IMR-90 (cell line): ENCODE measurements at regions not wholly inside any gene's neighbourhood (a gene's known extent, or its start where the extent isn't known, plus 50 kb on each side); places are given as distances from the start of the nearest gene placed in this dataset.

Experiments
- ATAC-seq: fragments of 200-7000 bp; cut with Tn5 transposase; 2 replicates; pipeline ENCODE4 v1.9.1; 2020; ENCODE audit warnings: low read depth, mild to moderate bottlenecking, moderate library complexity
- BruUV-seq: library from RNA; stranded (reverse); fragments of 400-500 nt; replicated peaks from 2 replicates; lab custom pipeline; 2021; lab: Mats Ljungman, UMichigan
- CTCF ChIA-PET: fragments of 300-600 bp; formaldehyde crosslinking; extraction: SDS; loops from one replicate; lab custom pipeline; 2021; ENCODE audit warnings: antibody characterized with exemption; lab: Yijun Ruan, JAX
- POLR2A ChIA-PET: fragments of 300-600 bp; sonication (Branson Sonifier 250); formaldehyde crosslinking; loops from one replicate; lab custom pipeline; 2022; ENCODE audit warnings: antibody characterized with exemption; ENCODE audit not compliant: unreplicated experiment; lab: Charles Lee
- DNase-seq: peaks from one replicate; pipeline ENCODE4 v3.0.0; 2013
- H2AFZ ChIP-seq: replicated peaks from 2 replicates; pipeline ENCODE3; 2013; ENCODE audit warnings: low read length, mild to moderate bottlenecking; ENCODE audit not compliant: poor library complexity
- H2AK5ac ChIP-seq: 2 replicates; pipeline ENCODE4 v1.6.1; 2013; ENCODE audit warnings: low read depth, low read length, inconsistent platforms
- H2AK9ac ChIP-seq: replicated peaks from 2 replicates; pipeline ENCODE3; 2013; ENCODE audit warnings: mild to moderate bottlenecking, low read depth, low read length, moderate library complexity; ENCODE audit not compliant: poor library complexity
- H2BK120ac ChIP-seq: 2 replicates; pipeline ENCODE4 v1.6.1; 2013; ENCODE audit warnings: low read depth, low read length, inconsistent platforms
- H2BK15ac ChIP-seq: 3 replicates; pipeline ENCODE4 v1.6.1; 2013; ENCODE audit warnings: low read depth, low read length, inconsistent platforms
- H2BK20ac ChIP-seq: 2 replicates; pipeline ENCODE4 v1.6.1; 2013; ENCODE audit warnings: low read depth, mild to moderate bottlenecking, inconsistent platforms, low read length, moderate library complexity
- H2BK5ac ChIP-seq: 2 replicates; pipeline ENCODE4 v1.6.1; 2013; ENCODE audit warnings: mild to moderate bottlenecking, low read depth, low read length, inconsistent platforms; ENCODE audit not compliant: poor library complexity, severe bottlenecking
- H3K14ac ChIP-seq: replicated peaks from 2 replicates; pipeline ENCODE4 v1.6.1; 2013; ENCODE audit warnings: low read depth, low read length, inconsistent platforms
- H3K18ac ChIP-seq: 2 replicates; pipeline ENCODE4 v1.6.1; 2013; ENCODE audit warnings: low read depth, low read length, control low read depth
- H3K23ac ChIP-seq: 2 replicates; pipeline ENCODE4 v1.6.1; 2013; ENCODE audit warnings: low read depth, low read length, inconsistent platforms
- H3K27ac ChIP-seq: 2 replicates; pipeline ENCODE4 v1.5.1; 2013; ENCODE audit warnings: mild to moderate bottlenecking, control low read depth, low read length; ENCODE audit not compliant: insufficient read depth
- H3K27me3 ChIP-seq: 2 replicates; pipeline ENCODE4 v1.6.1; 2013; ENCODE audit warnings: low read length; ENCODE audit not compliant: control insufficient read depth, insufficient read depth
- H3K36me3 ChIP-seq: 2 replicates; pipeline ENCODE4 v1.6.1; 2013; ENCODE audit warnings: low read length, mixed read lengths; ENCODE audit not compliant: control insufficient read depth, insufficient read depth
- H3K4ac ChIP-seq: 2 replicates; pipeline ENCODE4 v1.6.1; 2013; ENCODE audit warnings: low read depth, low read length, inconsistent platforms
- H3K4me1 ChIP-seq: 2 replicates; pipeline ENCODE4 v1.6.1; 2013; ENCODE audit warnings: low read length, mixed read lengths; ENCODE audit not compliant: control insufficient read depth, insufficient read depth
- H3K4me2 ChIP-seq: 2 replicates; pipeline ENCODE4 v1.6.1; 2013; ENCODE audit warnings: low read depth, mild to moderate bottlenecking, control low read depth, low read length, moderate library complexity
- H3K4me3 ChIP-seq: 2 replicates; pipeline ENCODE4 v1.5.1; 2013; ENCODE audit warnings: low read depth, mild to moderate bottlenecking, control low read depth, low read length, moderate library complexity; ENCODE audit not compliant: insufficient read depth
- H3K56ac ChIP-seq: 2 replicates; pipeline ENCODE4 v1.6.1; 2013; ENCODE audit warnings: low read length, inconsistent platforms; ENCODE audit not compliant: insufficient read depth; ENCODE audit errors: extremely low read depth
- H3K79me1 ChIP-seq, 2 experiments: 2 replicates each; pipeline ENCODE4 v1.6.1; 2013; ENCODE audit warnings: low read length in 2 of 2, inconsistent platforms in 1 of 2, low read depth in 1 of 2
- H3K9ac ChIP-seq: 2 replicates; pipeline ENCODE4 v1.6.1; 2013; ENCODE audit warnings: low read depth, low read length, control low read depth
- H3K9me1 ChIP-seq: 2 replicates; pipeline ENCODE4 v1.6.1; 2013; ENCODE audit warnings: low read length, inconsistent platforms; ENCODE audit not compliant: insufficient read depth
- H3K9me3 ChIP-seq: 2 replicates; pipeline ENCODE4 v1.6.1; 2013; ENCODE audit warnings: low read length; ENCODE audit not compliant: control insufficient read depth, insufficient read depth
- H4K20me1 ChIP-seq: 2 replicates; pipeline ENCODE4 v1.6.1; 2013; ENCODE audit warnings: low read length, inconsistent platforms; ENCODE audit not compliant: insufficient read depth
- H4K5ac ChIP-seq: 2 replicates; pipeline ENCODE4 v1.6.1; 2013; ENCODE audit warnings: mild to moderate bottlenecking, low read depth, low read length, control low read depth
- H4K8ac ChIP-seq, 2 experiments: 2 replicates each; pipeline ENCODE4 v1.6.1; 2013; ENCODE audit warnings: low read depth in 2 of 2, low read length in 2 of 2, control low read depth in 1 of 2, inconsistent platforms in 1 of 2
- H4K91ac ChIP-seq: 2 replicates; pipeline ENCODE4 v1.6.1; 2013; ENCODE audit warnings: low read depth, low read length, inconsistent platforms; ENCODE audit not compliant: insufficient read depth
- CEBPB ChIP-seq: IDR thresholded peaks from 2 replicates; pipeline ENCODE4 v1.6.1; 2012; ENCODE audit warnings: low read depth, low read length, improper control_type of control experiment
- FOS ChIP-seq: fragments of 150-350 bp; IDR thresholded peaks from 2 replicates; pipeline ENCODE4 v1.6.1; 2016; ENCODE audit warnings: low read depth, low read length
- MAFK ChIP-seq: IDR thresholded peaks from 2 replicates; pipeline ENCODE4 v1.6.1; 2012; ENCODE audit warnings: low read depth, low read length, improper control_type of control experiment
- MXI1 ChIP-seq: IDR thresholded peaks from 2 replicates; pipeline ENCODE4 v1.6.1; 2012; ENCODE audit warnings: low read depth, mild to moderate bottlenecking, low read length, moderate library complexity, borderline replicate concordance
- NFE2L2 ChIP-seq: fragments of 150-350 bp; IDR thresholded peaks from 2 replicates; pipeline ENCODE4 v1.6.1; 2016; ENCODE audit warnings: low read depth, mild to moderate bottlenecking, low read length
- POLR2A ChIP-seq: IDR thresholded peaks from 2 replicates; pipeline ENCODE4 v1.6.1; 2012; ENCODE audit warnings: mild to moderate bottlenecking, low read depth, low read length
- RAD21 ChIP-seq: IDR thresholded peaks from 2 replicates; pipeline ENCODE4 v1.6.1; 2012; ENCODE audit warnings: low read length, improper control_type of control experiment
- RCOR1 ChIP-seq: IDR thresholded peaks from 2 replicates; pipeline ENCODE4 v1.6.1; 2012; ENCODE audit warnings: mild to moderate bottlenecking, low read length, improper control_type of control experiment; ENCODE audit not compliant: insufficient replicate concordance
- SMC3 ChIP-seq: fragments of 150-350 bp; IDR thresholded peaks from 2 replicates; pipeline ENCODE4 v1.6.1; 2016; ENCODE audit warnings: low read depth, mild to moderate bottlenecking, antibody characterized with exemption, low read length, moderate library complexity
- USF2 ChIP-seq: fragments of 150-350 bp; IDR thresholded peaks from 2 replicates; pipeline ENCODE4 v1.6.1; 2017; ENCODE audit warnings: mild to moderate bottlenecking, antibody characterized with exemption, low read length, low read depth
- WGBS, 2 experiments: methylation state at CpG; one replicate each; pipeline versions ENCODE4 v1.1.5 to v1.1.7; 2013; ENCODE audit warnings: missing lambda C conversion rate in 2 of 2; ENCODE audit not compliant: insufficient read length in 1 of 2; ENCODE audit errors: extremely low coverage in 2 of 2; 5-methylcytosine and 5-hydroxymethylcytosine counted together
- dilution Hi-C: fragments of 300-500 bp; cut with HindIII; formaldehyde crosslinking; loops from one replicate; pipeline ENCODE4 v1.14.3; 2018; ENCODE audit warnings: low sequenced_read_pairs; ENCODE audit not compliant: unreplicated experiment
- in situ Hi-C: fragments of 300-500 bp; cut with MboI; formaldehyde crosslinking; loops from 3 replicates; pipeline ENCODE4 v1.14.3; 2019; ENCODE audit warnings: low sequenced_read_pairs, inconsistent platforms, mixed read lengths
- intact Hi-C: fragments of 100-400 bp; cut with micrococcal nuclease; formaldehyde crosslinking; loops from 2 replicates; pipeline ENCODE4 v1.10.0; 2022

- Histone ChIP-seq H3K27me3 (no peaks in the 10 kb centered on the region; the same call in 1 of the 2 replicates), H3K23ac (no peak overlapping the region), H2BK15ac (no peak overlapping the region), H2AFZ (no peak overlapping the region), H3K4me1 (peaks cover 7% of the 10 kb centered on the region), H3K18ac (no peak overlapping the region), H3K9ac (no peak overlapping the region), H3K9me3 (no peaks in the 10 kb centered on the region), H2BK120ac (no peak overlapping the region), H3K4me2 (no peak overlapping the region), H4K5ac (no peak overlapping the region), H4K20me1 (no peaks in the 10 kb centered on the region), H3K9me1 (peaks cover 8% of the 10 kb centered on the region), H2AK5ac (peak overlapping the region; percentile 3; the same call in 1 of the 2 replicates), H3K36me3 (no peaks in the 10 kb centered on the region), H4K8ac (no peak overlapping the region), H2AK9ac (no peak overlapping the region), H4K91ac (no peak overlapping the region), H2BK20ac (no peak overlapping the region), H3K79me1 (no peaks in the 10 kb centered on the region), H3K4me3 (no peak overlapping the region), H3K14ac (no peak overlapping the region), H3K4ac (no peak overlapping the region), H3K27ac (no peak overlapping the region), H3K56ac (no peak overlapping the region), H2BK5ac (no peak overlapping the region)
- TF ChIP-seq RAD21 (no peak), MAFK (no peak), MXI1 (no peak), POLR2A (no peak), USF2 (no peak), CEBPB (no peak), RCOR1 (no peak), NFE2L2 (no peak), SMC3 (no peak), FOS (no peak)
- ChIA-PET CTCF (no interaction called here), POLR2A (no interaction called here)
- DNase-seq, result no peak
- dilution Hi-C loops, result no loop called here
- in situ Hi-C loops, result no loop called here
- no peak for ATAC-seq
- BruUV-seq, result no TSS peak
- intact Hi-C loops, result no loop called here
- WGBS, 2 experiments, result 73% methylated on average over 2 of the region's 7 CpGs; no CpG with 5 or more reads in 1 of the 2 experiments
Measured at GRCh38 chr13:24011266-24011665, 114.0 kb upstream of the C1QTNF9B start.
